ENCODE measurements at regions not wholly inside any gene's neighbourhood (a gene's known extent, or its start where the extent isn't known, plus 50 kb on each side); places are given as distances from the start of the nearest gene placed in this dataset.
A peak's percentile ranks its signal among the peaks of the same experiment; 100 is the strongest.

GRCh38 chr11:116563028-116563711, 209.6 kb downstream of the BUD13 start:
- TF ChIP-seq FOSL2 (IDR thresholded peaks at IDR 0.05) (no peak), FOSL2 (CRISPR knock-in tag; IDR thresholded peaks at IDR 0.05) (peak; percentile 30; the same call in 1 of the 2 replicates), HOXA7 (CRISPR knock-in tag; IDR thresholded peaks at IDR 0.05) (no peak)
- DNase-seq (ENCODE audit: low read depth in 1 of 2, low spot score in 1 of 2) = peak; percentile 20 to 57
- no peak for FAIRE-seq
- WGBS (ENCODE audit: missing lambda C conversion rate) = 25% methylated on average over 9 of the region's 10 CpGs
- Histone ChIP-seq H3K4me1 (peaks cover 18% of the 10 kb centered on the region), H3K4me2 (peak overlapping the region; percentile 73), H3K27ac (peak overlapping the region; percentile 49 to 55), H3K9me3 (no peaks in the 10 kb centered on the region), H3K4me3 (no peak overlapping the region)
- ATAC-seq = peak; percentile 89 to 94
- POLR2A ChIA-PET = no interaction called here
- CTCF ChIA-PET = interaction anchor here (1.9 kb wide), 1 partner anchor 10 kb away, joined by 4 read pairs; no protein-coding TSS in a partner anchor

DNA sequence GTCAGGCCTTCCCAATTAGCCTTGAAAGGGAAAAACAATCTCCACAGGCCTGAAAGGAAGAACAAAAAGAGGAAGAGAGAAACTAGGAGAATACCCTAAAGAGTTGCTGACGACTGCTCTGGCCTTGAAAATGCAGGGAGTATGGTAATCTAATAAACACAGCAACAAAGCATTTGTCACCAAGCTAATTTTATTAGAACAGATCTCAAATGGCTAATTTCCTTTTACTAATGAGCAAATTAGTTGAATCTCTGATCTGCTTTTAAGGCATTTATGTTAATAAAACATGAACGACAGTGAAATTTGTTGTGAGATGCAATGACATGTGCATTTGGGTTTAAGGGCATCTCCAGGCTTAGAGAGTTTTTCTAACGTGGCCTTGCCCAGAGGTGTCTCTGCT, 212.2 kb downstream of the BUD13 start:
- FAIRE-seq (no peak), ATAC-seq (no peak), DNase-seq (ENCODE audit: low read depth in 1 of 2, low spot score in 1 of 2) (no peak)
- Histone ChIP-seq H3K4me3 (no peak overlapping the region), H3K9me3 (no peaks in the 10 kb centered on the region), H3K4me1 (peaks cover 18% of the 10 kb centered on the region), H3K4me2 (no peak overlapping the region), H3K27ac (no peak overlapping the region)
- WGBS (ENCODE audit: missing lambda C conversion rate) = 57% methylated on average over 3 of the region's 3 CpGs
- TF ChIP-seq EHF (CRISPR knock-in tag; IDR thresholded peaks at IDR 0.05) (no peak), EP300 (IDR thresholded peaks at IDR 0.05) (no peak), SREBF2 (IDR thresholded peaks at IDR 0.05) (no peak), KDM5A (IDR thresholded peaks at IDR 0.05) (no peak), CHD4 (IDR thresholded peaks at IDR 0.05; ENCODE audit: borderline replicate concordance) (no peak), HOXB5 (CRISPR knock-in tag; IDR thresholded peaks at IDR 0.05) (no peak), EHMT2 (IDR thresholded peaks at IDR 0.05; ENCODE audit: low read depth) (no peak), TFCP2L1 (CRISPR knock-in tag; IDR thresholded peaks at IDR 0.05) (no peak), ZSCAN20 (CRISPR knock-in tag; IDR thresholded peaks at IDR 0.05) (no peak), HES2 (IDR thresholded peaks at IDR 0.05) (no peak), POLR2AphosphoS2 (conservative IDR thresholded peaks at IDR 0.05; ENCODE audit: low read length) (no peak), MAZ (IDR thresholded peaks at IDR 0.05; ENCODE audit: borderline replicate concordance, low read depth, low read length) (no peak), MAX (IDR thresholded peaks at IDR 0.05) (no peak), RCOR1 (IDR thresholded peaks at IDR 0.05; ENCODE audit: low read depth, low read length) (no peak)
- TF ChIP-seq, protein P1, sequence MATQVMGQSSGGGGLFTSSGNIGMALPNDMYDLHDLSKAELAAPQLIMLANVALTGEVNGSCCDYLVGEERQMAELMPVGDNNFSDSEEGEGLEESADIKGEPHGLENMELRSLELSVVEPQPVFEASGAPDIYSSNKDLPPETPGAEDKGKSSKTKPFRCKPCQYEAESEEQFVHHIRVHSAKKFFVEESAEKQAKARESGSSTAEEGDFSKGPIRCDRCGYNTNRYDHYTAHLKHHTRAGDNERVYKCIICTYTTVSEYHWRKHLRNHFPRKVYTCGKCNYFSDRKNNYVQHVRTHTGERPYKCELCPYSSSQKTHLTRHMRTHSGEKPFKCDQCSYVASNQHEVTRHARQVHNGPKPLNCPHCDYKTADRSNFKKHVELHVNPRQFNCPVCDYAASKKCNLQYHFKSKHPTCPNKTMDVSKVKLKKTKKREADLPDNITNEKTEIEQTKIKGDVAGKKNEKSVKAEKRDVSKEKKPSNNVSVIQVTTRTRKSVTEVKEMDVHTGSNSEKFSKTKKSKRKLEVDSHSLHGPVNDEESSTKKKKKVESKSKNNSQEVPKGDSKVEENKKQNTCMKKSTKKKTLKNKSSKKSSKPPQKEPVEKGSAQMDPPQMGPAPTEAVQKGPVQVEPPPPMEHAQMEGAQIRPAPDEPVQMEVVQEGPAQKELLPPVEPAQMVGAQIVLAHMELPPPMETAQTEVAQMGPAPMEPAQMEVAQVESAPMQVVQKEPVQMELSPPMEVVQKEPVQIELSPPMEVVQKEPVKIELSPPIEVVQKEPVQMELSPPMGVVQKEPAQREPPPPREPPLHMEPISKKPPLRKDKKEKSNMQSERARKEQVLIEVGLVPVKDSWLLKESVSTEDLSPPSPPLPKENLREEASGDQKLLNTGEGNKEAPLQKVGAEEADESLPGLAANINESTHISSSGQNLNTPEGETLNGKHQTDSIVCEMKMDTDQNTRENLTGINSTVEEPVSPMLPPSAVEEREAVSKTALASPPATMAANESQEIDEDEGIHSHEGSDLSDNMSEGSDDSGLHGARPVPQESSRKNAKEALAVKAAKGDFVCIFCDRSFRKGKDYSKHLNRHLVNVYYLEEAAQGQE (IDR thresholded peaks at IDR 0.05) = no peak
- CTCF ChIA-PET = interaction anchor here (1.0 kb wide), 1 partner anchor 47 kb away, joined by 3 read pairs; no protein-coding TSS in a partner anchor
- POLR2A ChIA-PET = no interaction called here

- no peak for DNase-seq (ENCODE audit: low read depth in 1 of 2, low spot score in 1 of 2)
- H3K4me3 ChIP-seq = no peak overlapping the region
- FAIRE-seq = no peak
- H3K9me3 ChIP-seq = no peaks in the 10 kb centered on the region
- H3K27ac ChIP-seq = no peak overlapping the region
- no peak for ATAC-seq
- H3K4me1 ChIP-seq = peaks cover 13% of the 10 kb centered on the region
- CTCF ChIA-PET = no interaction called here
- WGBS (ENCODE audit: missing lambda C conversion rate) = 24% methylated on average over 8 of the region's 9 CpGs
- POLR2A ChIA-PET = no interaction called here
- H3K4me2 ChIP-seq = no peak overlapping the region
- no peak for TF ChIP-seq CBX2 (IDR thresholded peaks at IDR 0.05; ENCODE audit: borderline replicate concordance, low read depth)
- no peak for TF ChIP-seq HEYL (CRISPR knock-in tag; IDR thresholded peaks at IDR 0.05)
- no peak for TF ChIP-seq NFE2L2 (conservative IDR thresholded peaks at IDR 0.05; ENCODE audit: low read length)
- TF ChIP-seq HDAC2 (IDR thresholded peaks at IDR 0.05) = no peak
- no peak for TF ChIP-seq RAD21 (conservative IDR thresholded peaks at IDR 0.05 in 1 of 2, IDR thresholded peaks at IDR 0.05 in 1 of 2)
- TF ChIP-seq ESRRA (IDR thresholded peaks at IDR 0.05; ENCODE audit: borderline replicate concordance, low read length) = no peak
- no peak for TF ChIP-seq FOXS1 (CRISPR knock-in tag; IDR thresholded peaks at IDR 0.05)
- no peak for TF ChIP-seq HOXA7 (CRISPR knock-in tag; IDR thresholded peaks at IDR 0.05)
- TF ChIP-seq MAFK (IDR thresholded peaks at IDR 0.05; ENCODE audit: partially characterized antibody) = no peak
- TF ChIP-seq NR3C1 (IDR thresholded peaks at IDR 0.05) = no peak
- TF ChIP-seq ZC3H11A (IDR thresholded peaks at IDR 0.05) = no peak
- no peak for TF ChIP-seq BHLHE40 (IDR thresholded peaks at IDR 0.05; ENCODE audit: low read depth, low read length)
- no peak for TF ChIP-seq TP53 (CRISPR knock-in tag; IDR thresholded peaks at IDR 0.05)
- TF ChIP-seq EHMT2 (IDR thresholded peaks at IDR 0.05; ENCODE audit: low read depth) = no peak
- no peak for TF ChIP-seq RFX5 (IDR thresholded peaks at IDR 0.05)
- TF ChIP-seq MAZ (IDR thresholded peaks at IDR 0.05; ENCODE audit: borderline replicate concordance, low read depth, low read length) = no peak
Measured at GRCh38 chr11:116558504-116559211, 214.1 kb downstream of the BUD13 start.
